Fibroblast of pulmonary artery (primary cell): ENCODE measurements at regions not wholly inside any gene's neighbourhood (a gene's known extent, or its start where the extent isn't known, plus 50 kb on each side); places are given as distances from the start of the nearest gene placed in this dataset.

Experiments
- DNase-seq: peaks from one replicate; pipeline ENCODE4 v3.0.0-alpha.2; 2010; ENCODE audit warnings: low read depth
- H3K4me3 ChIP-seq: replicated peaks from 2 replicates; pipeline ENCODE4 v1.5.1; 2011; ENCODE audit warnings: low read depth, mild to moderate bottlenecking, control low read depth, low read length, moderate library complexity
- CTCF ChIP-seq: IDR thresholded peaks from 2 replicates; pipeline ENCODE4 v1.5.1; 2011; ENCODE audit warnings: mild to moderate bottlenecking, control low read depth, low read length, inconsistent platforms; ENCODE audit errors: missing control alignments

- no peak overlapping the region for H3K4me3 ChIP-seq
- no peak for DNase-seq
- no peak for TF ChIP-seq CTCF
Measured at GRCh38 chr12:78519422-78519821, 345.2 kb upstream of the SYT1 start.

GRCh38 chr12:78530100-78530765, 334.3 kb upstream of the SYT1 start:
- TF ChIP-seq CTCF, result no peak
- DNase-seq, result peak; percentile 50
- H3K4me3 ChIP-seq, result no peak overlapping the region

- no peak overlapping the region for H3K4me3 ChIP-seq
- DNase-seq, result no peak
- no peak for TF ChIP-seq CTCF
Measured at GRCh38 chr12:78531831-78532458, 332.6 kb upstream of the SYT1 start.

- TF ChIP-seq CTCF, result no peak
- no peak overlapping the region for H3K4me3 ChIP-seq
- no peak for DNase-seq
Measured at GRCh38 chr12:78534311-78534710, 330.3 kb upstream of the SYT1 start.

GRCh38 chr12:78540606-78541336, 323.8 kb upstream of the SYT1 start:
- DNase-seq, result no peak
- no peak for TF ChIP-seq CTCF

GRCh38 chr12:78550831-78551230, 313.7 kb upstream of the SYT1 start:
- no peak for DNase-seq
- no peak overlapping the region for H3K4me3 ChIP-seq
- TF ChIP-seq CTCF, result no peak

More at GRCh38 chr12:78540606-78541336, 323.8 kb upstream of the SYT1 start:
- H3K4me3 ChIP-seq, result no peak overlapping the region
